Left ventricle myocardium inferior (tissue), 1 donor: ENCODE measurements at regions not wholly inside any gene's neighbourhood (a gene's known extent, or its start where the extent isn't known, plus 50 kb on each side); places are given as distances from the start of the nearest gene placed in this dataset.

ENCODE experiments used
- DNase-seq: peaks from one replicate; pipeline ENCODE4 v3.0.0-alpha.2; 2020
- H3K27ac ChIP-seq: fragments of 200-600 bp; replicated peaks from 2 replicates; pipeline ENCODE4 v1.8.0; 2021
- H3K27me3 ChIP-seq: fragments of 200-600 bp; 2 replicates; pipeline ENCODE4 v1.8.0; 2021; ENCODE audit warnings: low read depth
- H3K36me3 ChIP-seq: fragments of 200-600 bp; 2 replicates; pipeline ENCODE4 v1.8.0; 2021
- H3K4me1 ChIP-seq: fragments of 200-600 bp; 2 replicates; pipeline ENCODE4 v1.8.0; 2021
- H3K4me3 ChIP-seq: fragments of 200-600 bp; 2 replicates; pipeline ENCODE4 v1.8.0; 2021; ENCODE audit warnings: mild to moderate bottlenecking, moderate library complexity
- H3K9me3 ChIP-seq: fragments of 200-600 bp; replicated peaks from 2 replicates; pipeline ENCODE4 v1.8.0; 2021
- CTCF ChIP-seq: fragments of 200-600 bp; IDR thresholded peaks from 2 replicates; pipeline ENCODE4 v1.8.0; 2021; ENCODE audit warnings: antibody characterized with exemption, mild to moderate bottlenecking, borderline replicate concordance
- intact Hi-C: fragments of 100-400 bp; cut with micrococcal nuclease; formaldehyde crosslinking; loops from one replicate; pipeline ENCODE4 v1.11.0; 2022
- donor health status: DM: no; HTN: yes; CAD: no; lungs with severe emphysema.

GRCh38 chr5:61268871-61269270 is 63.2 kb upstream of the ZSWIM6 start:
- peaks cover 4% of the 10 kb centered on the region for H3K27me3 ChIP-seq
- intact Hi-C loops, result no loop called here
- no peaks in the 10 kb centered on the region for H3K36me3 ChIP-seq
- H3K4me1 ChIP-seq, result peaks cover 2% of the 10 kb centered on the region
- no peak for DNase-seq
- H3K9me3 ChIP-seq, result no peaks in the 10 kb centered on the region
- no peak for TF ChIP-seq CTCF
- H3K27ac ChIP-seq, result no peak overlapping the region
- H3K4me3 ChIP-seq, result no peak overlapping the region

- TF ChIP-seq CTCF, result no peak
- intact Hi-C loops, result no loop called here
- Histone ChIP-seq H3K4me1 (no peaks in the 10 kb centered on the region), H3K36me3 (no peaks in the 10 kb centered on the region), H3K9me3 (no peaks in the 10 kb centered on the region), H3K27me3 (peaks cover 4% of the 10 kb centered on the region), H3K4me3 (no peak overlapping the region), H3K27ac (no peak overlapping the region)
- DNase-seq, result no peak
Measured at GRCh38 chr5:61270510-61271165, 61.4 kb upstream of the ZSWIM6 start.

GRCh38 chr5:61272688-61273087 is 59.4 kb upstream of the ZSWIM6 start:
- peaks cover 4% of the 10 kb centered on the region for H3K27me3 ChIP-seq
- no peak overlapping the region for H3K4me3 ChIP-seq
- TF ChIP-seq CTCF, result no peak
- intact Hi-C loops, result no loop called here
- H3K36me3 ChIP-seq, result no peaks in the 10 kb centered on the region
- no peaks in the 10 kb centered on the region for H3K4me1 ChIP-seq
- no peak overlapping the region for H3K27ac ChIP-seq
- DNase-seq, result no peak
- H3K9me3 ChIP-seq, result no peaks in the 10 kb centered on the region

- intact Hi-C loops, result no loop called here
- peaks cover 3% of the 10 kb centered on the region for H3K27me3 ChIP-seq
Measured at GRCh38 chr5:61273279-61273975, 58.6 kb upstream of the ZSWIM6 start.

GRCh38 chr5:61274511-61274911 is 57.5 kb upstream of the ZSWIM6 start:
- H3K4me3 ChIP-seq, result no peak overlapping the region
- H3K36me3 ChIP-seq, result no peaks in the 10 kb centered on the region
- no peak for TF ChIP-seq CTCF
- no peak overlapping the region for H3K27ac ChIP-seq
- no peaks in the 10 kb centered on the region for H3K27me3 ChIP-seq
- H3K4me1 ChIP-seq, result no peaks in the 10 kb centered on the region
- H3K9me3 ChIP-seq, result no peaks in the 10 kb centered on the region
- no peak for DNase-seq
- intact Hi-C loops, result no loop called here

More at GRCh38 chr5:61273279-61273975, 58.6 kb upstream of the ZSWIM6 start:
- Histone ChIP-seq H3K9me3 (no peaks in the 10 kb centered on the region), H3K4me3 (no peak overlapping the region), H3K36me3 (no peaks in the 10 kb centered on the region), H3K27ac (no peak overlapping the region), H3K4me1 (no peaks in the 10 kb centered on the region)
- TF ChIP-seq CTCF, result no peak
- DNase-seq, result no peak
